Left forelimb (tissue), 1 donor: ENCODE measurements at regions not wholly inside any gene's neighbourhood (a gene's known extent, or its start where the extent isn't known, plus 50 kb on each side); places are given as distances from the start of the nearest gene placed in this dataset.

Experiments
- DNase-seq: peaks from one replicate; pipeline ENCODE4 v3.0.0-alpha.2; 2018; ENCODE audit warnings: low spot score

GRCh38 chr1:30329802-30330557 is 393.4 kb downstream of the MATN1 start:
- peak; percentile 38 for DNase-seq

GRCh38 chr1:30329263-30329753 is 394.1 kb downstream of the MATN1 start:
- peak; percentile 37 for DNase-seq

GRCh38 chr1:30328401-30329262 is 394.8 kb downstream of the MATN1 start:
- DNase-seq = peak; percentile 36

GRCh38 chr1:30328100-30328370 is 395.4 kb downstream of the MATN1 start:
- peak; percentile 12 for DNase-seq

GRCh38 chr1:30327370-30328099 is 395.9 kb downstream of the MATN1 start:
- peak; percentile 12 for DNase-seq

GRCh38 chr1:30325999-30326398 is 397.4 kb downstream of the MATN1 start:
- peak; percentile 36 for DNase-seq

- DNase-seq = peak; percentile 42
Observed at GRCh38 chr1:30325085-30325935, 398.1 kb downstream of the MATN1 start.

- DNase-seq = peak; percentile 18
Observed at GRCh38 chr1:30324251-30325084, 398.9 kb downstream of the MATN1 start.

GRCh38 chr1:30323841-30324240 is 399.5 kb downstream of the MATN1 start:
- no peak for DNase-seq

GRCh38 chr1:30323352-30323751 is 400.0 kb downstream of the MATN1 start:
- no peak for DNase-seq

GRCh38 chr1:30322859-30323257 is 400.5 kb downstream of the MATN1 start:
- no peak for DNase-seq

GRCh38 chr1:30321996-30322858 is 401.2 kb downstream of the MATN1 start:
- peak; percentile 25 for DNase-seq

- peak; percentile 56 for DNase-seq
Observed at GRCh38 chr1:30321246-30321910, 402.0 kb downstream of the MATN1 start.

- DNase-seq = peak; percentile 47
Observed at GRCh38 chr1:30320581-30320890, 402.8 kb downstream of the MATN1 start.

GRCh38 chr1:30319765-30320580 is 403.4 kb downstream of the MATN1 start:
- peak; percentile 38 for DNase-seq

GRCh38 chr1:30318864-30319718 is 404.3 kb downstream of the MATN1 start:
- DNase-seq = peak; percentile 61

GRCh38 chr1:30318413-30318812 is 405.0 kb downstream of the MATN1 start:
- DNase-seq = peak; percentile 44
